K562 (cell line): ENCODE measurements at regions not wholly inside any gene's neighbourhood (a gene's known extent, or its start where the extent isn't known, plus 50 kb on each side); places are given as distances from the start of the nearest gene placed in this dataset.

ENCODE experiments used
- ATAC-seq: fragments of 200-7000 bp; cut with Tn5 transposase; 3 replicates; pipeline ENCODE4 v1.9.1; 2020; ENCODE audit warnings: moderate library complexity
- BruUV-seq: library from RNA; stranded (reverse); fragments of 400-500 nt; replicated peaks from 2 replicates; lab custom pipeline; 2021; lab: Mats Ljungman, UMichigan
- CTCF ChIA-PET: fragments of 300-600 bp; formaldehyde crosslinking; extraction: SDS; loops from one replicate; lab custom pipeline; 2021; ENCODE audit warnings: low intra/inter-chr PET ratio; lab: Yijun Ruan, JAX
- POLR2A ChIA-PET: fragments of 300-600, 350-650 bp; sonication (Branson Sonifier 250); formaldehyde crosslinking; extraction: SDS; loops from one replicate; lab custom pipeline; 2021; ENCODE audit warnings: antibody characterized with exemption, inconsistent platforms; lab: Yijun Ruan, JAX
- DNase-seq, 4 experiments: peaks; one replicate each; pipeline versions ENCODE4 v3.0.0 to v3.0.0-alpha.2; 2011 to 2018; ENCODE audit warnings: low spot score in 3 of 4, mixed read lengths in 3 of 4; ENCODE audit errors: extremely low read depth in 1 of 4
- FAIRE-seq: peaks from 2 replicates; lab custom pipeline; 2011; peaks lifted over from hg19 to GRCh38; lab: Jason Lieb, UNC
- H2AFZ ChIP-seq: 2 replicates; pipeline ENCODE4 v1.6.0; 2011; ENCODE audit warnings: low read depth, low read length, control low read depth, inconsistent platforms
- H3K27ac ChIP-seq: fragments of 200-600 bp; 3 replicates; pipeline ENCODE4 v1.8.0; 2011; ENCODE audit warnings: low read depth, mild to moderate bottlenecking, control low read depth, inconsistent platforms, low read length, moderate library complexity, mixed read lengths; ENCODE audit errors: extremely low read depth
- H3K27me3 ChIP-seq, 2 experiments: fragments of 300-600 bp in 1 of 2; 2 replicates in 1 of 2; 3 replicates in 1 of 2; pipeline versions ENCODE4 v1.6.0 to v1.8.0; 2011; ENCODE audit warnings: inconsistent platforms in 2 of 2, low read length in 2 of 2, mild to moderate bottlenecking in 1 of 2, mixed read lengths in 1 of 2, moderate library complexity in 1 of 2; ENCODE audit not compliant: control insufficient read depth in 2 of 2, insufficient read depth in 2 of 2
- H3K36me3 ChIP-seq: fragments of 300-600 bp; 3 replicates; pipeline ENCODE4 v1.8.0; 2011; ENCODE audit warnings: mild to moderate bottlenecking, low read length, inconsistent platforms; ENCODE audit not compliant: control insufficient read depth, insufficient read depth
- H3K4me1 ChIP-seq, 2 experiments: fragments of 200-600 bp in 1 of 2; replicated peaks in 1 of 2; 2 replicates in 1 of 2; 3 replicates in 1 of 2; pipeline versions ENCODE4 v1.5.1 to v1.8.0; 2011; ENCODE audit warnings: inconsistent platforms in 2 of 2, low read length in 2 of 2, mild to moderate bottlenecking in 1 of 2, mixed read lengths in 1 of 2, moderate library complexity in 1 of 2; ENCODE audit not compliant: control insufficient read depth in 2 of 2, insufficient read depth in 2 of 2
- H3K4me2 ChIP-seq: 2 replicates; pipeline ENCODE4 v1.6.1; 2011; ENCODE audit warnings: low read length, control low read depth, inconsistent platforms, mixed read lengths; ENCODE audit not compliant: insufficient read depth
- H3K4me3 ChIP-seq: fragments of 200-600 bp; sonication (generic), shearing (Covaris generic); 2 replicates; pipeline ENCODE4 v1.5.1; 2016; ENCODE audit warnings: control low read depth, inconsistent platforms
- H3K79me2 ChIP-seq: fragments of 200-600 bp; 3 replicates; pipeline ENCODE4 v1.8.0; 2011; ENCODE audit warnings: low read length, inconsistent platforms; ENCODE audit not compliant: control insufficient read depth, insufficient read depth
- H3K9ac ChIP-seq, 2 experiments: 2 replicates each; pipeline versions ENCODE4 v1.6.0 to v1.6.1; 2011; ENCODE audit warnings: low read depth in 2 of 2, low read length in 2 of 2, control low read depth in 1 of 2, inconsistent platforms in 1 of 2, mild to moderate bottlenecking in 1 of 2, mixed read lengths in 1 of 2; ENCODE audit not compliant: insufficient read depth in 1 of 2
- H3K9me1 ChIP-seq: one replicate; pipeline ENCODE4 v1.6.0; 2011; ENCODE audit warnings: inconsistent platforms, mild to moderate bottlenecking, low read length, moderate library complexity; ENCODE audit not compliant: control insufficient read depth, insufficient read depth
- H3K9me3 ChIP-seq: replicated peaks from 2 replicates; pipeline ENCODE4 v1.5.1; 2011; ENCODE audit warnings: low read depth, low read length, inconsistent platforms; ENCODE audit not compliant: control insufficient read depth, insufficient read depth
- H4K20me1 ChIP-seq: replicated peaks from 2 replicates; pipeline ENCODE4 v1.6.1; 2011; ENCODE audit warnings: low read length, inconsistent platforms, mixed read lengths; ENCODE audit not compliant: control insufficient read depth, insufficient read depth
- DDX20 ChIP-seq: fragments of 450-650 bp; IDR thresholded peaks from 2 replicates; pipeline ENCODE4 v1.6.1; 2016; ENCODE audit warnings: missing genetic modification characterization, low read depth, mild to moderate bottlenecking, missing compliant biosample characterization, moderate library complexity
- E2F3 ChIP-seq: fragments of 250-450 bp; sonication (Bioruptor Pico); IDR thresholded peaks from 2 replicates; pipeline ENCODE4 v1.4.0; 2020; ENCODE audit warnings: mild to moderate bottlenecking
- NELFE ChIP-seq: IDR thresholded peaks from 2 replicates; pipeline ENCODE4 v1.6.1; 2011; ENCODE audit warnings: mild to moderate bottlenecking; ENCODE audit not compliant: insufficient read depth, insufficient read length
- PHB2 ChIP-seq: fragments of 450-650 bp; IDR thresholded peaks from 2 replicates; pipeline ENCODE4 v1.6.1; 2017; ENCODE audit warnings: low read depth
- POLR2A ChIP-seq: fragments of 450-650 bp; conservative IDR thresholded peaks from 2 replicates; pipeline ENCODE4 v1.6.1; 2016
- RBM22 ChIP-seq: fragments of 200-400 bp; formaldehyde crosslinking; IDR thresholded peaks from 2 replicates; pipeline ENCODE4 v1.6.1; 2018; ENCODE audit warnings: low read length, low read depth; ENCODE audit not compliant: poor library complexity, severe bottlenecking
- SNRNP70 ChIP-seq: fragments of 200-400 bp; formaldehyde crosslinking; optimal IDR thresholded peaks from 2 replicates; pipeline ENCODE3; 2017; ENCODE audit warnings: low read depth, low read length
- TARDBP ChIP-seq: fragments of 450-650 bp; IDR thresholded peaks from 2 replicates; pipeline ENCODE4 v1.6.1; 2016
- TCF3 ChIP-seq: sonication (generic); formaldehyde crosslinking; IDR thresholded peaks from 2 replicates; pipeline ENCODE4 v1.4.0; 2020; ENCODE audit warnings: mild to moderate bottlenecking, missing genetic modification reagents
- WGBS: fragments of 100-300 bp; shearing (Covaris generic); methylation state at CpG from one replicate; pipeline ENCODE4 v1.1.6; 2016; ENCODE audit warnings: low coverage, mixed read lengths; ENCODE audit not compliant: insufficient coverage; ENCODE audit errors: missing lambda C conversion rate; 5-methylcytosine and 5-hydroxymethylcytosine counted together
- in situ Hi-C: fragments of 300-500 bp; cut with MboI; formaldehyde crosslinking; loops from 4 replicates; pipeline ENCODE4 v1.15.0; 2018; ENCODE audit warnings: inconsistent platforms, mixed read lengths
- intact Hi-C: fragments of 100-400 bp; cut with micrococcal nuclease; formaldehyde crosslinking; loops from 2 replicates; pipeline ENCODE4 v1.14.2; 2022
- TF ChIP-seq, protein P1 (sequence below): fragments of 150-350 bp; IDR thresholded peaks from 2 replicates; pipeline ENCODE4 v1.6.1; 2014; ENCODE audit warnings: low read depth, mild to moderate bottlenecking, low read length, borderline replicate concordance

DNA sequence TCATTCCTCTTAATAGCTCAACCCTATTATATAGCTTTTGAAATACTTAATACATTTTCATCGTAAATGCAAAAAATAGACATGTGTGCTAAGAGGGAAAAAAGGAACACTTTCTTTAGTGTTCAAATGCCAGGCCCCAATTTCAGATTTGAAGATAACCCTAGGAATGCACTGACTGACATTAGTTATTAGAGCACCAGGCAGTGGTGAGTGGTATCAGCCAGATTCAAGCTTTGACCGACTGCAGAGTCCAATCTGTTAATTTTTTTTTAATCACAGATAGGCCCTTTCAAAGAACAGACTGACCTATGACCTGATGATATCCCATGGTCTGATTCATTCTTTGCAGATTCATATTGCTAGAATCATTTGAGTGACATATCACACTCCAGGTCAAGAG lies 874.2 kb upstream of the CHORDC1 start:
- 3% methylated on average over 2 of the region's 2 CpGs for WGBS
- Histone ChIP-seq H3K36me3 (no peaks in the 10 kb centered on the region), H2AFZ (no peak overlapping the region), H4K20me1 (no peaks in the 10 kb centered on the region), H3K4me1 (no peaks in the 10 kb centered on the region)
- no peak for ATAC-seq
- TF ChIP-seq RBM22, result no peak
- no peak for TF ChIP-seq TCF3 (CRISPR knock-in tag)
- TF ChIP-seq POLR2A, result no peak
- TF ChIP-seq, protein P1, sequence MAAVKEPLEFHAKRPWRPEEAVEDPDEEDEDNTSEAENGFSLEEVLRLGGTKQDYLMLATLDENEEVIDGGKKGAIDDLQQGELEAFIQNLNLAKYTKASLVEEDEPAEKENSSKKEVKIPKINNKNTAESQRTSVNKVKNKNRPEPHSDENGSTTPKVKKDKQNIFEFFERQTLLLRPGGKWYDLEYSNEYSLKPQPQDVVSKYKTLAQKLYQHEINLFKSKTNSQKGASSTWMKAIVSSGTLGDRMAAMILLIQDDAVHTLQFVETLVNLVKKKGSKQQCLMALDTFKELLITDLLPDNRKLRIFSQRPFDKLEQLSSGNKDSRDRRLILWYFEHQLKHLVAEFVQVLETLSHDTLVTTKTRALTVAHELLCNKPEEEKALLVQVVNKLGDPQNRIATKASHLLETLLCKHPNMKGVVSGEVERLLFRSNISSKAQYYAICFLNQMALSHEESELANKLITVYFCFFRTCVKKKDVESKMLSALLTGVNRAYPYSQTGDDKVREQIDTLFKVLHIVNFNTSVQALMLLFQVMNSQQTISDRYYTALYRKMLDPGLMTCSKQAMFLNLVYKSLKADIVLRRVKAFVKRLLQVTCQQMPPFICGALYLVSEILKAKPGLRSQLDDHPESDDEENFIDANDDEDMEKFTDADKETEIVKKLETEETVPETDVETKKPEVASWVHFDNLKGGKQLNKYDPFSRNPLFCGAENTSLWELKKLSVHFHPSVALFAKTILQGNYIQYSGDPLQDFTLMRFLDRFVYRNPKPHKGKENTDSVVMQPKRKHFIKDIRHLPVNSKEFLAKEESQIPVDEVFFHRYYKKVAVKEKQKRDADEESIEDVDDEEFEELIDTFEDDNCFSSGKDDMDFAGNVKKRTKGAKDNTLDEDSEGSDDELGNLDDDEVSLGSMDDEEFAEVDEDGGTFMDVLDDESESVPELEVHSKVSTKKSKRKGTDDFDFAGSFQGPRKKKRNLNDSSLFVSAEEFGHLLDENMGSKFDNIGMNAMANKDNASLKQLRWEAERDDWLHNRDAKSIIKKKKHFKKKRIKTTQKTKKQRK, result no peak
- TF ChIP-seq SNRNP70, result no peak
- no peak for TF ChIP-seq E2F3 (CRISPR knock-in tag)
- TF ChIP-seq DDX20 (tag), result no peak
- no peak for TF ChIP-seq TARDBP
- no peak for TF ChIP-seq NELFE
- no peak for TF ChIP-seq PHB2
- TF ChIP-seq, all 486 proteins: peak for 0
- Histone ChIP-seq H3K79me2 (no peaks in the 10 kb centered on the region), H3K27me3 (no peaks in the 10 kb centered on the region), H3K4me3 (no peak overlapping the region), H3K27ac (no peak overlapping the region), H3K9ac (no peak overlapping the region), H3K9me3 (no peaks in the 10 kb centered on the region), H3K4me2 (no peak overlapping the region), H3K9me1 (no peaks in the 10 kb centered on the region)
- BruUV-seq, result no TSS peak
- DNase-seq, result no peak
- POLR2A ChIA-PET, result no interaction called here
- in situ Hi-C loops, result no loop called here
- CTCF ChIA-PET, result no interaction called here
- intact Hi-C loops, result no loop called here
- FAIRE-seq, result no peak
